BE2C (cell line): ENCODE measurements at regions not wholly inside any gene's neighbourhood (a gene's known extent, or its start where the extent isn't known, plus 50 kb on each side); places are given as distances from the start of the nearest gene placed in this dataset.
"Not testable (repeated sequence)": the region's sequence is repeated elsewhere in the genome, so short reads cannot be mapped to it uniquely, and the experiment has no call there.

Source experiments
- DNase-seq: peaks from one replicate; pipeline ENCODE4 v3.0.0-alpha.2; 2020
- H3K27me3 ChIP-seq: fragments of 250-450 bp; sonication (Bioruptor Pico); 2 replicates; pipeline ENCODE4 v1.5.1; 2020; ENCODE audit warnings: mild to moderate bottlenecking
- H3K36me3 ChIP-seq: fragments of 250-450 bp; sonication (Bioruptor Pico); 2 replicates; pipeline ENCODE4 v1.5.1; 2020; ENCODE audit warnings: mild to moderate bottlenecking
- H3K4me1 ChIP-seq: fragments of 250-450 bp; sonication (Bioruptor Pico); 2 replicates; pipeline ENCODE4 v1.5.1; 2020
- H3K4me3 ChIP-seq: 2 replicates; pipeline ENCODE4 v1.5.1; 2011; ENCODE audit warnings: low read depth, low read length
- H3K9me3 ChIP-seq: fragments of 250-450 bp; sonication (Bioruptor Pico); 2 replicates; pipeline ENCODE4 v1.5.1; 2020
- TF ChIP-seq, protein P1 (sequence below): IDR thresholded peaks from 2 replicates; pipeline ENCODE4 v1.5.1; 2012; ENCODE audit warnings: mild to moderate bottlenecking, low read depth, low read length

DNA sequence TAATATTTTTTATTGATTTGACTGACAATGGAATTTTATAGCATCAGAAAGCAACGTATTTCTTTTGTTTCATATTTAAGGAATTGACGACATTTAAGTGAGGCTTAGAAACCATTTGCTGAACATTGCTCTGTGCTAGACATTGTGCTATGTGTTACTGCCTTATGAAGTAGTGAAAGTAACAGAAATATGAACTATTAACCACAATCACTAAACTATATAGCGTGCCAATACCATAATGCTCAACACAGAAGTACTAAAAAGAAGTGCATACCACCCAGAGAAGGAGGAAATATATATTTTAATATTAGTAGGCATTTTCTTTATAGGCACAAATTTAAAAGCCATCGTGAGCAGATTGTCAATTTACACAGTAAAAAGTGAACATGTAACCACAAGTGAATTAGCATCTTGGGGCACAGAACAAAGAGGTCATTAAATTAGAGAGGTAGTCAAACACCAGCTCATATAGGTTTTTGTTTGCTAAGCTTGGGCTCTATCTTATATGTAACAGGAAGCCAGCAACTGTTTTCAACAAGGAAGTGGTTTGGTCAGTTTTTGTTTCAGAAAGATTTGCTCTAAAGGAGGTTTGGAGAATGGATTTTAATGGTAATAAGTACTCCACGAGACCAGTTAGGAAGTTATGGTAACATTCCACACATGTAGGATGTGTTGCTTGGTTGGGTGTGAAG is 270.7 kb downstream of the GRXCR1 start:
- H3K4me3 ChIP-seq, result no peak overlapping the region
- H3K4me1 ChIP-seq, result no peaks in the 10 kb centered on the region
- TF ChIP-seq, protein P1, sequence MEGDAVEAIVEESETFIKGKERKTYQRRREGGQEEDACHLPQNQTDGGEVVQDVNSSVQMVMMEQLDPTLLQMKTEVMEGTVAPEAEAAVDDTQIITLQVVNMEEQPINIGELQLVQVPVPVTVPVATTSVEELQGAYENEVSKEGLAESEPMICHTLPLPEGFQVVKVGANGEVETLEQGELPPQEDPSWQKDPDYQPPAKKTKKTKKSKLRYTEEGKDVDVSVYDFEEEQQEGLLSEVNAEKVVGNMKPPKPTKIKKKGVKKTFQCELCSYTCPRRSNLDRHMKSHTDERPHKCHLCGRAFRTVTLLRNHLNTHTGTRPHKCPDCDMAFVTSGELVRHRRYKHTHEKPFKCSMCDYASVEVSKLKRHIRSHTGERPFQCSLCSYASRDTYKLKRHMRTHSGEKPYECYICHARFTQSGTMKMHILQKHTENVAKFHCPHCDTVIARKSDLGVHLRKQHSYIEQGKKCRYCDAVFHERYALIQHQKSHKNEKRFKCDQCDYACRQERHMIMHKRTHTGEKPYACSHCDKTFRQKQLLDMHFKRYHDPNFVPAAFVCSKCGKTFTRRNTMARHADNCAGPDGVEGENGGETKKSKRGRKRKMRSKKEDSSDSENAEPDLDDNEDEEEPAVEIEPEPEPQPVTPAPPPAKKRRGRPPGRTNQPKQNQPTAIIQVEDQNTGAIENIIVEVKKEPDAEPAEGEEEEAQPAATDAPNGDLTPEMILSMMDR, result no peak
- H3K27me3 ChIP-seq, result no peaks in the 10 kb centered on the region
- DNase-seq, result no peak
- H3K36me3 ChIP-seq, result no peaks in the 10 kb centered on the region
- H3K9me3 ChIP-seq, result no peaks in the 10 kb centered on the region

DNA sequence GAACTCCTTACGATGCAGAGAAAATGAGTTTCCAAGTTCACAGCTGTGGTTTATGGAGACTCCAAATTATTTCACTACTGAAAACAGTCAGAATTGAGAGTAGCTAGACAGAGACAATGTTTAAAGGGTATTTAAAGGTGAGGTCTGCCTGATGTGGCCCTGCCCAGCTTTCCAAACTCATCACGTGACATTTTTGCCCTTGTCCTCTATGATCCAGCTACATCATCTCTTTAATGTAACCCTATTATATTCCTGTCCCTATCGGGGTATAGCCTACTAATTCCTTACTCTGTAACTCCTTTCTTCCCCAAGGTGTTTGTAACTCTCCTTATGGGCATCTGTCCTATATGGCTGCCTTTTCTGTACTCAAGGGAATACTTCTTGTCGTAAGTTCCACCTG is 297.2 kb downstream of the GRXCR1 start:
- TF ChIP-seq, protein P1, result no peak
- H3K4me3 ChIP-seq, result no peak overlapping the region
- no peaks in the 10 kb centered on the region for H3K4me1 ChIP-seq
- H3K9me3 ChIP-seq, result no peaks in the 10 kb centered on the region
- no peak for DNase-seq
- no peaks in the 10 kb centered on the region for H3K27me3 ChIP-seq
- H3K36me3 ChIP-seq, result no peaks in the 10 kb centered on the region

DNA sequence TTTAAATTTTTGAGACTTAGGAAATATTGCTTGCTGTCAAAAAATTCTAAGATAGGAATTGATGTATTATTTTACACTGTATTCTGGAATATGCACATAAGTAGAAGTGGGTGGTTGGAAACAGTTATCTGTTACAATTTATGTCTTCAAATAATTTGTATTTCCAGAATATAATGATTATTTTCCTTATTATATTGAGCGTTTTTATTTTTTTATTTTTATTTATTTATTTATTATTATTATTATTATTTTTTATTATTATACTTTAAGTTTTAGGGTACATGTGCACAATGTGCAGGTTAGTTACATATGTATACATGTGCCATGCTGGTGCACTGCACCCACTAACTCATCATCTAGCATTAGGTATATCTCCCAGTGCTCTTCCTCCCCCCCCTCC is 320.1 kb downstream of the GRXCR1 start:
- not testable (repeated sequence) for H3K36me3 ChIP-seq, H3K27me3 ChIP-seq, H3K4me1 ChIP-seq, DNase-seq, H3K4me3 ChIP-seq, H3K9me3 ChIP-seq

DNA sequence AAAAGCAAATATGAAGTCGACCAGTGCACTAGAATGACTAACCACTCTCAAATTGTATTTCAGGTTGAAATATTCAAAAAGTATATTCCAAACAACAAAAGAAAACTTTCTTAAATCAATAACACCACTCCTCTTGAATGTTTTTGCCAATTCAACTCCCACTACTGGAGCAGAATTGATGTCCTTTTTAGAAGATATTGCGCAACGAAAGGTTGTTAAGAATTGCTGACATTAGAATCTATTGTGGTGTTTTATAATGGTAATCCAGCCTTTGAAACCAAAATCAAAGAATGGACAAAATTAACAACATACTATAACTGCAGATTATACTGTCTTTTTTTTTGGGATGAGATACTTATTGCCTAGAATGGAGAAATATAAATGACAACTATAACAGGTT is 331.3 kb downstream of the GRXCR1 start:
- DNase-seq, result no peak
- no peaks in the 10 kb centered on the region for H3K27me3 ChIP-seq
- no peaks in the 10 kb centered on the region for H3K4me1 ChIP-seq
- no peaks in the 10 kb centered on the region for H3K36me3 ChIP-seq
- TF ChIP-seq, protein P1, result no peak
- no peak overlapping the region for H3K4me3 ChIP-seq
- H3K9me3 ChIP-seq, result no peaks in the 10 kb centered on the region

DNA sequence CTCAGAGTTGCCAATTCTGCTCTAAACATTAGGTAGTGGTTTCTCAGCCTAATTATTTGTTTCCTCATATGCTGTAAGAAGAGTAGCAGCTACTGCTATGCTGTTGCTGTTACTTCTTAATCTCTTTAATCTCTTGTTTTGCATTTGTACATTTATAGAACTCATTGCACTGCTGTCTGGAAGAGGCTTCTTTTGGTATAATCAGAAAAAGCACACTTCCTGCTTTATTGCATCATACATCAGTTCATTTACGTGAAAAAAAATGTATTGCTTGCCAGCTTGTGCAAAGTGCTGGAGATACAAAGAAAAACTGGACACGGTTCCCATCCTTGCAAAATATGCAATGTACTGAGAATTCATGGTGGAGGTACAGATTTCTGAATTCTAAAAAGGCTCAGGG is 332.0 kb downstream of the GRXCR1 start:
- no peak for DNase-seq
- Histone ChIP-seq H3K36me3 (no peaks in the 10 kb centered on the region), H3K4me1 (no peaks in the 10 kb centered on the region), H3K27me3 (no peaks in the 10 kb centered on the region), H3K4me3 (no peak overlapping the region), H3K9me3 (no peaks in the 10 kb centered on the region)
- TF ChIP-seq, protein P1, result no peak

DNA sequence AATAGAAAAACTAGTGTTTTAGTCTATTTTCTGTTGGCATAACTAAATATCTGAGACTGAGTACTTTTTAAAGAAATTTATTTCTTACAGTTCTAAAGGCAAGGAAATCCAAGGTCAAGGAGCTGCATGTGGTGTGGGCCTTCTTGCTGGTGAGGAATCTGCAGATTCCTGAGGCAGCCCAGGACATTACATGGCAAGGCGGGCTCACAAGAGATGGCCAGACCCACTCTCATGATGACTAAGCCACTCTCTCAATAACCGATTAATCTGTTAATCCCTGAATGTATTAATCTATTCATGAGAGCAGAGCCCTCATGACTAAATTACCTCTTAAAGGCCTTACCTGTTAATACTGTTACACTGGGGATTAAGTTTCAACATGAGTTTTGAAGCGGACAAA is 340.8 kb downstream of the GRXCR1 start:
- Histone ChIP-seq H3K27me3 (no peaks in the 10 kb centered on the region), H3K4me3 (no peak overlapping the region), H3K9me3 (no peaks in the 10 kb centered on the region), H3K36me3 (no peaks in the 10 kb centered on the region), H3K4me1 (no peaks in the 10 kb centered on the region)
- no peak for DNase-seq
- TF ChIP-seq, protein P1, result no peak
